Germinal center (tissue), 1 donor: ENCODE measurements at regions not wholly inside any gene's neighbourhood (a gene's known extent, or its start where the extent isn't known, plus 50 kb on each side); places are given as distances from the start of the nearest gene placed in this dataset.
"Not testable (repeated sequence)": the region's sequence is repeated elsewhere in the genome, so short reads cannot be mapped to it uniquely, and the experiment has no call there.

ENCODE experiments used
- DNase-seq: peaks from one replicate; pipeline ENCODE4 v3.0.0; 2012; ENCODE audit warnings: mixed read lengths, low spot score

GRCh38 chr18:73421010-73421409, 553.2 kb upstream of the NETO1 start:
- DNase-seq, result no peak

GRCh38 chr18:73419531-73419930, 551.7 kb upstream of the NETO1 start:
- no peak for DNase-seq

- no peak for DNase-seq
These were observed 546.8 kb upstream of the NETO1 start for GRCh38 chr18:73414598-73414997.

GRCh38 chr18:73414069-73414468, 546.3 kb upstream of the NETO1 start:
- no peak for DNase-seq

GRCh38 chr18:73409242-73409641, 541.5 kb upstream of the NETO1 start:
- DNase-seq, result no peak

GRCh38 chr18:73408469-73408868, 540.7 kb upstream of the NETO1 start:
- no peak for DNase-seq

- no peak for DNase-seq
These were observed 539.7 kb upstream of the NETO1 start for GRCh38 chr18:73407506-73407905.

GRCh38 chr18:73384246-73384645, 516.5 kb upstream of the NETO1 start:
- no peak for DNase-seq

- no peak for DNase-seq
These were observed 513.9 kb upstream of the NETO1 start for GRCh38 chr18:73381699-73382036.

GRCh38 chr18:73381016-73381698, 513.4 kb upstream of the NETO1 start:
- DNase-seq, result no peak

- no peak for DNase-seq
These were observed 498.9 kb upstream of the NETO1 start for GRCh38 chr18:73366713-73367112.

GRCh38 chr18:73365018-73365417, 497.2 kb upstream of the NETO1 start:
- no peak for DNase-seq

GRCh38 chr18:73355121-73355520, 487.3 kb upstream of the NETO1 start:
- DNase-seq, result no peak

- DNase-seq, result no peak
These were observed 484.8 kb upstream of the NETO1 start for GRCh38 chr18:73352546-73352945.

- DNase-seq, result no peak
These were observed 472.6 kb upstream of the NETO1 start for GRCh38 chr18:73340135-73340977.

GRCh38 chr18:73331212-73331772, 463.5 kb upstream of the NETO1 start:
- DNase-seq, result no peak

GRCh38 chr18:73330106-73330505, 462.3 kb upstream of the NETO1 start:
- not testable (repeated sequence) for DNase-seq

GRCh38 chr18:73324187-73324831, 456.5 kb upstream of the NETO1 start:
- not testable (repeated sequence) for DNase-seq

GRCh38 chr18:73318739-73319479, 451.1 kb upstream of the NETO1 start:
- DNase-seq, result no peak

GRCh38 chr18:73316513-73316912, 448.7 kb upstream of the NETO1 start:
- DNase-seq, result no peak

GRCh38 chr18:73315381-73315780, 447.6 kb upstream of the NETO1 start:
- DNase-seq, result no peak

GRCh38 chr18:73313476-73313875, 445.7 kb upstream of the NETO1 start:
- no peak for DNase-seq
